22Rv1 (cell line): ENCODE measurements at regions not wholly inside any gene's neighbourhood (a gene's known extent, or its start where the extent isn't known, plus 50 kb on each side); places are given as distances from the start of the nearest gene placed in this dataset.

Experiments used
- ZFX ChIP-seq: fragments of 450-650 bp; IDR thresholded peaks from 2 replicates; pipeline ENCODE4 v1.6.1; 2017; ENCODE audit warnings: antibody characterized with exemption, borderline replicate concordance
- TF ChIP-seq, protein P1 (sequence below): fragments of 450-650 bp; IDR thresholded peaks from 2 replicates; pipeline ENCODE4 v1.5.1; 2017; ENCODE audit warnings: mild to moderate bottlenecking

DNA sequence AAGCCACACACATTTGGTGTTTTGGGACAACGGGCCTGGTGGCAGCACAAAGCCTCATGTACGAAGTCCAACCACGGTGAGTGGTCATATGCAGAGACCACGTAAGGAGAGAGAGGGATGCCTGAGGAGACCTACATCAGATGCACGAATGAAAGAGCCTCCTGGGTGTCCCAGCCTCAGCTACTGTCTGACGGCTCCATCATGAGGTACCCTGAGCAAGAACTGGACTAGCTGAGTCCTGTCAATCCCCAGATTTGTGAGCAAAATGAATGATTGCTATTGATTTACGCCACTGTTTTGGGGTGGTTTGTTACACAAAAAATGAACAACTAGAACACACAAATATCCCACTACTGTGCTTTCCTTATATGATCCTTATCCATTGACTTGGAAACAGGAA, 275.7 kb upstream of the KYNU start:
- TF ChIP-seq, protein P1, sequence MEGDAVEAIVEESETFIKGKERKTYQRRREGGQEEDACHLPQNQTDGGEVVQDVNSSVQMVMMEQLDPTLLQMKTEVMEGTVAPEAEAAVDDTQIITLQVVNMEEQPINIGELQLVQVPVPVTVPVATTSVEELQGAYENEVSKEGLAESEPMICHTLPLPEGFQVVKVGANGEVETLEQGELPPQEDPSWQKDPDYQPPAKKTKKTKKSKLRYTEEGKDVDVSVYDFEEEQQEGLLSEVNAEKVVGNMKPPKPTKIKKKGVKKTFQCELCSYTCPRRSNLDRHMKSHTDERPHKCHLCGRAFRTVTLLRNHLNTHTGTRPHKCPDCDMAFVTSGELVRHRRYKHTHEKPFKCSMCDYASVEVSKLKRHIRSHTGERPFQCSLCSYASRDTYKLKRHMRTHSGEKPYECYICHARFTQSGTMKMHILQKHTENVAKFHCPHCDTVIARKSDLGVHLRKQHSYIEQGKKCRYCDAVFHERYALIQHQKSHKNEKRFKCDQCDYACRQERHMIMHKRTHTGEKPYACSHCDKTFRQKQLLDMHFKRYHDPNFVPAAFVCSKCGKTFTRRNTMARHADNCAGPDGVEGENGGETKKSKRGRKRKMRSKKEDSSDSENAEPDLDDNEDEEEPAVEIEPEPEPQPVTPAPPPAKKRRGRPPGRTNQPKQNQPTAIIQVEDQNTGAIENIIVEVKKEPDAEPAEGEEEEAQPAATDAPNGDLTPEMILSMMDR, result no peak
- TF ChIP-seq ZFX, result no peak
